Heart left ventricle (tissue), 16 donors: ENCODE measurements at regions not wholly inside any gene's neighbourhood (a gene's known extent, or its start where the extent isn't known, plus 50 kb on each side); places are given as distances from the start of the nearest gene placed in this dataset.

ENCODE experiments used
- ATAC-seq, 4 donors: fragments of 200-7000 bp; cut with Tn5 transposase; one replicate each; pipeline ENCODE4 v1.9.1; 2020 to 2022; ENCODE audit warnings: moderate library complexity in 4 of 4, mild to moderate bottlenecking in 3 of 4, moderate number of reproducible peaks in 1 of 4
- DNase-seq, 5 donors: peaks; one replicate each; pipeline ENCODE4 v3.0.0-alpha.2; 2020
- H3K27ac ChIP-seq, 12 donors: fragments of 200-600 bp; sonication (generic) in 4 of 12; one replicate each; pipeline versions ENCODE4 v1.5.0 to v1.8.0; 2016 to 2022; ENCODE audit warnings: mild to moderate bottlenecking in 2 of 12
- H3K27me3 ChIP-seq, 9 donors: fragments of 200-600 bp; sonication (generic) in 2 of 9; one replicate each; pipeline versions ENCODE4 v1.5.1 to v1.8.0; 2016 to 2022; ENCODE audit warnings: mild to moderate bottlenecking in 3 of 9
- H3K36me3 ChIP-seq, 9 donors: fragments of 200-600 bp; sonication (generic) in 2 of 9; one replicate each; pipeline versions ENCODE4 v1.5.0 to v1.8.0; 2018 to 2022; ENCODE audit warnings: mild to moderate bottlenecking in 2 of 9
- H3K4me1 ChIP-seq, 12 donors: fragments of 200-600 bp; sonication (generic) in 4 of 12; one replicate each; pipeline versions ENCODE4 v1.5.0 to v1.8.0; 2016 to 2022; ENCODE audit warnings: mild to moderate bottlenecking in 3 of 12
- H3K4me3 ChIP-seq, 12 donors: fragments of 200-600 bp; sonication (generic) in 4 of 12; one replicate each; pipeline versions ENCODE4 v1.5.0 to v1.8.0; 2017 to 2022; ENCODE audit warnings: mild to moderate bottlenecking in 9 of 12, moderate library complexity in 4 of 12
- H3K9me3 ChIP-seq, 12 donors: fragments of 200-600 bp; sonication (generic) in 4 of 12; one replicate each; pipeline versions ENCODE4 v1.5.0 to v1.8.0; 2016 to 2022; ENCODE audit warnings: mild to moderate bottlenecking in 1 of 12
- POLR2A ChIP-seq, 2 donors: fragments of 450-650 bp; IDR thresholded peaks; one replicate each; pipeline ENCODE4 v1.6.1; 2017; ENCODE audit warnings: antibody characterized with exemption in 2 of 2, mild to moderate bottlenecking in 2 of 2, moderate library complexity in 2 of 2
- WGBS, 4 donors: extraction: QIAGEN DNeasy Blood & Tissue Kit in 2 of 4; methylation state at CpG; one replicate each; pipeline versions ENCODE4 v1.1.5 to v1.1.7; 2013 to 2018; 5-methylcytosine and 5-hydroxymethylcytosine counted together
- intact Hi-C, 10 donors: fragments of 100-400 bp; cut with DNase I; formaldehyde crosslinking; loops; one replicate each; pipeline versions ENCODE4 v1.11.1 to v1.14.2; 2022
- TF ChIP-seq, protein P1 (sequence below), 12 donors: fragments of 200-600 bp; sonication (generic) in 4 of 12; IDR thresholded peaks; one replicate each; pipeline versions ENCODE4 v1.5.0 to v1.8.0; 2018 to 2022; ENCODE audit warnings: antibody characterized with exemption in 12 of 12, mild to moderate bottlenecking in 5 of 12
- donor health status: ischemic (EF 13 %, LVEDD 7.1; RV severe dilation, severe dysfunction).
- donor health status: healthy with polysubstance abuse.
- donor health status: DM: no; HTN: yes; CAD: no.
- donor health status: DM: no; HTN: no; CAD: no.
- donor health status: ischemic (EF 25% LVEDD 6.9; RV normal size, moderate dysfunction).
- donor health status: ischemic (EF 25% LVEDD 5.7; RV mildly dilated, moderate dysfunction).
- donor health status: healthy.
- donor health status: DM: yes; HTN: yes; CAD: no.
- donor health status: ischemic (EF 35%, LVEDD 5.7; RV mildly dilated, moderate dysfunction).
- donor health status: nonischemic (EF 11% LVEDD 7.7; RV severe dilation, severe dysfunction).
- donor health status: DM: yes; HTN: yes; CAD: no.
- donor health status: PGD.
- donor health status: ischemic (EF 29% LVEDD 5.4; RV normal size, mild dysfunction).
- donor health status: nonischemic (EF 23%, LVEDD 6.1; RV moderate dilation, normal function).

DNA sequence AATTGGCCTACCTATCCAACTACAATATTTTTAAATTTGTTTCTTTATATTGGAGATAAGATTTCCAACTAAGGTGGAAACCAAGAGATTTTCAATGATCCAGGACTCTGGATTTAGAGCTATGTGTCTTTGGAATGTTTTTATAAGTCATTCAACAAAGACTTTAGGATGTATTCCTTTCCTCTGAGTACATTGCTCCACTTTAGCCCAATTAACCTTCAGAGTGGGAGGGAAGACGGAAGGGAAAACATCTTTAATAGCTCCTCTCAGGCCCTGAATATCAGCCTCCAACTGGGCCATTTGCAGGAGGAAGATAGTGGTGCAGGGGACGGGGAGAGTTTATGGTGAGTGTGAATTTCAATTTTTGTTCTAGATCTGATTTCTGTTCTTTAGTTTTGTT lies 239.2 kb downstream of the PIK3R1 start:
- Histone ChIP-seq H3K4me3 (no peak overlapping the region), H3K27me3 (no peaks in the 10 kb centered on the region), H3K9me3 (no peaks in the 10 kb centered on the region), H3K36me3 (no peaks in the 10 kb centered on the region), H3K4me1 (peaks cover 0 to 14% (median 2%) of the 10 kb centered on the region in 12 donors), H3K27ac (no peak overlapping the region)
- no peak for DNase-seq
- no peak for TF ChIP-seq POLR2A (IDR thresholded peaks at IDR 0.05)
- TF ChIP-seq, protein P1, sequence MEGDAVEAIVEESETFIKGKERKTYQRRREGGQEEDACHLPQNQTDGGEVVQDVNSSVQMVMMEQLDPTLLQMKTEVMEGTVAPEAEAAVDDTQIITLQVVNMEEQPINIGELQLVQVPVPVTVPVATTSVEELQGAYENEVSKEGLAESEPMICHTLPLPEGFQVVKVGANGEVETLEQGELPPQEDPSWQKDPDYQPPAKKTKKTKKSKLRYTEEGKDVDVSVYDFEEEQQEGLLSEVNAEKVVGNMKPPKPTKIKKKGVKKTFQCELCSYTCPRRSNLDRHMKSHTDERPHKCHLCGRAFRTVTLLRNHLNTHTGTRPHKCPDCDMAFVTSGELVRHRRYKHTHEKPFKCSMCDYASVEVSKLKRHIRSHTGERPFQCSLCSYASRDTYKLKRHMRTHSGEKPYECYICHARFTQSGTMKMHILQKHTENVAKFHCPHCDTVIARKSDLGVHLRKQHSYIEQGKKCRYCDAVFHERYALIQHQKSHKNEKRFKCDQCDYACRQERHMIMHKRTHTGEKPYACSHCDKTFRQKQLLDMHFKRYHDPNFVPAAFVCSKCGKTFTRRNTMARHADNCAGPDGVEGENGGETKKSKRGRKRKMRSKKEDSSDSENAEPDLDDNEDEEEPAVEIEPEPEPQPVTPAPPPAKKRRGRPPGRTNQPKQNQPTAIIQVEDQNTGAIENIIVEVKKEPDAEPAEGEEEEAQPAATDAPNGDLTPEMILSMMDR (IDR thresholded peaks at IDR 0.05), result no peak
- WGBS, 4 donors, result 95 to 99% (median 96%) methylated on average over 2 of the region's 2 CpGs
- no peak for ATAC-seq
- intact Hi-C loops, result loop anchor here in 3 of 10 donors (5.0 to 10.0 kb wide), 5 partner anchors 112 to 1210 kb away; no protein-coding TSS in a partner anchor

DNA sequence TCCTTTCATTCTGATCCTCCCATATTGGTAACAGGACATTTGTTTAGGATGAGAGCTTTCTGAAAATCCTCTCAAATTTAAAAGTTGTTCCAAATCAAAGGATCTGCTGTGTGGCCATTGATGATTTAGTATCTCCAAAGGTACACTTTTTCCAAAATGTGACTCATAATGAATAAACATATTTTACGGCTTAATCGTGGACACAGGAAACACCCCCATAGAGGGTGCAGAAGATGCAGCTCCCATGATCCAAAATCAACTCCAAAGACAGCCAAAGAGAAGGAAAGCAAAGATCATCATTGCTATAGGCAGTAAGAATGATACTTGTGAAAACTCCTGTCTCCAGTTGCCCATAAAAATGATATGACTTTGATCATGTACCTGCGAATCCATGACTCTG lies 239.7 kb downstream of the PIK3R1 start:
- intact Hi-C loops, result loop anchor here in 3 of 10 donors (5.0 to 10.0 kb wide), 5 partner anchors 113 to 1210 kb away; no protein-coding TSS in a partner anchor
- ATAC-seq, result no peak
- DNase-seq, result no peak
- Histone ChIP-seq H3K4me1 (peaks cover 0 to 17% (median 6%) of the 10 kb centered on the region in 12 donors), H3K27ac (no peak overlapping the region), H3K36me3 (no peaks in the 10 kb centered on the region), H3K27me3 (no peaks in the 10 kb centered on the region), H3K9me3 (no peaks in the 10 kb centered on the region), H3K4me3 (no peak overlapping the region)
- TF ChIP-seq, protein P1 (IDR thresholded peaks at IDR 0.05), result no peak
- no peak for TF ChIP-seq POLR2A (IDR thresholded peaks at IDR 0.05)
- WGBS, 4 donors, result 82 to 94% (median 90%) methylated on average over 3 of the region's 3 CpGs

DNA sequence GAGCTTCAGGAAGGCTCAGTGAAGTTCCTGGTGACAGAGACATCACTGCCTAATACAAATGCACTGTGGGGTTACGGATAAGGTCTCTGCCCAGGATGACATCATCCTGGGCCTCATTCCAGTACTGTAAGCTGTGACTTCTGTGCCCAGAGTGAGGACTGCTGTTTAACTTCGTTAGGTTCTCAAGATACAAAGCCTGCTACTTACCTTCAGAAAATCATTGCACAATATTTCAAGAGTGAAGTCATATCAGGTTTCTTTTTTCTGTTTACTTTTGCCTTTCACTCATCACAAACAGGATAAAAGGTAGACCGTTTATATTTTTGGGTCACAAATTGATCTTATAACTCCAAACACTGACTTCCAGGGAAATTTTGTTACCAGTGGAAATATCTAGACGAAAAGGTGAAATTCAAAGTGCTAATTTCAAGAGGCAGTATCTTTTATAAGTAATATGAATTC lies 241.2 kb downstream of the PIK3R1 start:
- intact Hi-C loops, result loop anchor here in 3 of 10 donors (5.0 to 10.0 kb wide), 5 partner anchors 114 to 1212 kb away; no protein-coding TSS in a partner anchor
- ATAC-seq, result peak; percentile 83 to 97 (median 95)
- Histone ChIP-seq H3K9me3 (no peaks in the 10 kb centered on the region), H3K27me3 (no peaks in the 10 kb centered on the region), H3K36me3 (no peaks in the 10 kb centered on the region), H3K4me3 (no peak overlapping the region), H3K4me1 (peaks cover 0 to 19% (median 7%) of the 10 kb centered on the region in 12 donors), H3K27ac (peak overlapping the region in 3 of 12 donors; percentile 31 to 49 (median 47))
- TF ChIP-seq, protein P1 (IDR thresholded peaks at IDR 0.05), result no peak
- TF ChIP-seq POLR2A (IDR thresholded peaks at IDR 0.05), result no peak
- peak in 4 of 5 donors; percentile 47 to 60 (median 50) for DNase-seq
- WGBS, 4 donors, result 28 to 40% (median 34%) methylated on average over 4 of the region's 4 CpGs

DNA sequence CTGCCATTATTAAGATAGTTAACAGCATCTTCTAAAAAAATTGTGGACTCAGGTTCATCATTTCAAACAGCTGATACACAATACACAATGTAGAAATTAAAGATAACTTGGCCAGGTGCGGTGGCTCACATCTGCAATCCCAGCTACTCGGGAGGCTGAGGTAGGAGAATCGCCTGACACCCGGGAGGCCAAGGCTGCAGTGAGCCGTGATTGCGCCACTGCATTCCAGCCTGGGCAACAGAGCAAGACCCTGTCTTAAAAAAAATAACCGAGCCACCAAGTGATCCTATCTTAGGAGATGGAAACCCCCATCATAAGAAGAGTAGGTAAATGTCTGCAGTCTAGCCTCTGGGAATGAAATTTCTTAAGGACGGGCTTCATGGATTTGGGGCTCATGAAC lies 241.7 kb downstream of the PIK3R1 start:
- no peak for ATAC-seq
- no peak for DNase-seq
- TF ChIP-seq POLR2A (IDR thresholded peaks at IDR 0.05), result no peak
- TF ChIP-seq, protein P1 (IDR thresholded peaks at IDR 0.05), result no peak
- Histone ChIP-seq H3K36me3 (no peaks in the 10 kb centered on the region), H3K27me3 (no peaks in the 10 kb centered on the region), H3K27ac (peak overlapping the region in 1 of 12 donors; percentile 31), H3K9me3 (no peaks in the 10 kb centered on the region), H3K4me3 (no peak overlapping the region), H3K4me1 (peaks cover 0 to 19% (median 7%) of the 10 kb centered on the region in 12 donors)
- intact Hi-C loops, result loop anchor here in 3 of 10 donors (5.0 to 10.0 kb wide), 5 partner anchors 115 to 1212 kb away; no protein-coding TSS in a partner anchor
- 95 to 99% (median 97%) methylated on average over 8 of the region's 8 CpGs for WGBS, 4 donors
